ENCODE measurements at regions not wholly inside any gene's neighbourhood (a gene's known extent, or its start where the extent isn't known, plus 50 kb on each side); places are given as distances from the start of the nearest gene placed in this dataset.

- H3K27me3 ChIP-seq (ENCODE audit: control insufficient read depth in 4 of 4, insufficient read depth in 4 of 4, low read length in 3 of 4): no peaks in the 10 kb centered on the region
- no peaks in the 10 kb centered on the region for H3K4me1 ChIP-seq (ENCODE audit: control insufficient read depth in 4 of 4, insufficient read depth in 4 of 4, low read length in 3 of 4)
- 89% methylated on average over 2 of the region's 2 CpGs for WGBS
- H3K36me3 ChIP-seq (ENCODE audit: control insufficient read depth in 4 of 4, insufficient read depth in 3 of 4, low read depth in 1 of 4, low read length in 3 of 4): no peaks in the 10 kb centered on the region
- no peak overlapping the region for H3K9ac ChIP-seq (ENCODE audit: low read depth in 1 of 2, low read length in 2 of 2)
- TF ChIP-seq FOXA2 (IDR thresholded peaks at IDR 0.05) (no peak), HNF4G (IDR thresholded peaks at IDR 0.05) (no peak), CTCF (IDR thresholded peaks at IDR 0.05; ENCODE audit: low read depth, low read length, missing input control) (no peak), YY1 (IDR thresholded peaks at IDR 0.05) (no peak), RAD21 (IDR thresholded peaks at IDR 0.05) (no peak), JUND (IDR thresholded peaks at IDR 0.05) (no peak)
- DNase-seq (ENCODE audit: low spot score): no peak
- no peak overlapping the region for H3K27ac ChIP-seq (ENCODE audit: low read depth in 1 of 2, low read length in 2 of 2)
- no peaks in the 10 kb centered on the region for H3K9me3 ChIP-seq (ENCODE audit: control insufficient read depth in 4 of 4, low read length in 3 of 4)
- no peak overlapping the region for H3K4me3 ChIP-seq (ENCODE audit: low read depth in 1 of 3, low read length in 3 of 3)
Observed at GRCh38 chr6:84464471-84464870, 237.0 kb upstream of the CEP162 start.

DNA sequence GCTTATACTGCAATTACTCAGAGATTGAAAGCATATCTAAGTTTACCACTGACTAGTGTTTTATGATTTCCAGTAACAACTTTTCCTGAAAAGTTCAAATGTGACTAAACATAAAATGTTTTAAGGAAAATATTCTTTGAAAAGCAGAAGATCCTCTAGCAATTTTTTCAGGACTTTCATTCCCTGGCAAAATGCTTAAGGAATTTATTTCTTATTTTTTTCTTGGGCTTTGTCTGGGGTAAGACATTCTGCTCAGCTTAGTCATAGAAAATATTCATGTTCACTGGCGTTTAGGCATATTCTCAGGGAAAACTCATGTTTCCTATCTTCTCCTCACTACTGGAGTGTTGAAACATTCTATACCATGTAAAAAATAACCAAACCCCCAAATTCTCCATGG, 235.3 kb upstream of the CEP162 start:
- Histone ChIP-seq H3K27ac (ENCODE audit: low read depth in 1 of 2, low read length in 2 of 2) (no peak overlapping the region), H3K9me3 (ENCODE audit: control insufficient read depth in 4 of 4, low read length in 3 of 4) (no peaks in the 10 kb centered on the region), H3K36me3 (ENCODE audit: control insufficient read depth in 4 of 4, insufficient read depth in 3 of 4, low read depth in 1 of 4, low read length in 3 of 4) (no peaks in the 10 kb centered on the region), H3K4me1 (ENCODE audit: control insufficient read depth in 4 of 4, insufficient read depth in 4 of 4, low read length in 3 of 4) (no peaks in the 10 kb centered on the region), H3K4me3 (ENCODE audit: low read depth in 1 of 3, low read length in 3 of 3) (no peak overlapping the region), H3K27me3 (ENCODE audit: control insufficient read depth in 4 of 4, insufficient read depth in 4 of 4, low read length in 3 of 4) (no peaks in the 10 kb centered on the region), H3K9ac (ENCODE audit: low read depth in 1 of 2, low read length in 2 of 2) (no peak overlapping the region)
- no peak for DNase-seq (ENCODE audit: low spot score)
- WGBS: 86% methylated on average over 1 of the region's 1 CpG
- TF ChIP-seq FOXA1 (IDR thresholded peaks at IDR 0.05): no peak
- no peak for TF ChIP-seq HNF4A (conservative IDR thresholded peaks at IDR 0.05)
- no peak for TF ChIP-seq RAD21 (IDR thresholded peaks at IDR 0.05)
- TF ChIP-seq EGR1 (IDR thresholded peaks at IDR 0.05; ENCODE audit: low read depth in 2 of 2): no peak
- no peak for TF ChIP-seq TAF1 (conservative IDR thresholded peaks at IDR 0.05)
- no peak for TF ChIP-seq SP1 (IDR thresholded peaks at IDR 0.05)
- TF ChIP-seq FOXA2 (IDR thresholded peaks at IDR 0.05): no peak
- no peak for TF ChIP-seq ZBTB33 (IDR thresholded peaks at IDR 0.05)
- no peak for TF ChIP-seq YY1 (IDR thresholded peaks at IDR 0.05)
- TF ChIP-seq CTCF (IDR thresholded peaks at IDR 0.05; ENCODE audit: low read depth, low read length, missing input control): no peak
- TF ChIP-seq, protein P1, sequence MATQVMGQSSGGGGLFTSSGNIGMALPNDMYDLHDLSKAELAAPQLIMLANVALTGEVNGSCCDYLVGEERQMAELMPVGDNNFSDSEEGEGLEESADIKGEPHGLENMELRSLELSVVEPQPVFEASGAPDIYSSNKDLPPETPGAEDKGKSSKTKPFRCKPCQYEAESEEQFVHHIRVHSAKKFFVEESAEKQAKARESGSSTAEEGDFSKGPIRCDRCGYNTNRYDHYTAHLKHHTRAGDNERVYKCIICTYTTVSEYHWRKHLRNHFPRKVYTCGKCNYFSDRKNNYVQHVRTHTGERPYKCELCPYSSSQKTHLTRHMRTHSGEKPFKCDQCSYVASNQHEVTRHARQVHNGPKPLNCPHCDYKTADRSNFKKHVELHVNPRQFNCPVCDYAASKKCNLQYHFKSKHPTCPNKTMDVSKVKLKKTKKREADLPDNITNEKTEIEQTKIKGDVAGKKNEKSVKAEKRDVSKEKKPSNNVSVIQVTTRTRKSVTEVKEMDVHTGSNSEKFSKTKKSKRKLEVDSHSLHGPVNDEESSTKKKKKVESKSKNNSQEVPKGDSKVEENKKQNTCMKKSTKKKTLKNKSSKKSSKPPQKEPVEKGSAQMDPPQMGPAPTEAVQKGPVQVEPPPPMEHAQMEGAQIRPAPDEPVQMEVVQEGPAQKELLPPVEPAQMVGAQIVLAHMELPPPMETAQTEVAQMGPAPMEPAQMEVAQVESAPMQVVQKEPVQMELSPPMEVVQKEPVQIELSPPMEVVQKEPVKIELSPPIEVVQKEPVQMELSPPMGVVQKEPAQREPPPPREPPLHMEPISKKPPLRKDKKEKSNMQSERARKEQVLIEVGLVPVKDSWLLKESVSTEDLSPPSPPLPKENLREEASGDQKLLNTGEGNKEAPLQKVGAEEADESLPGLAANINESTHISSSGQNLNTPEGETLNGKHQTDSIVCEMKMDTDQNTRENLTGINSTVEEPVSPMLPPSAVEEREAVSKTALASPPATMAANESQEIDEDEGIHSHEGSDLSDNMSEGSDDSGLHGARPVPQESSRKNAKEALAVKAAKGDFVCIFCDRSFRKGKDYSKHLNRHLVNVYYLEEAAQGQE (IDR thresholded peaks at IDR 0.05): no peak
- no peak for TF ChIP-seq ATF3 (IDR thresholded peaks at IDR 0.05)
- no peak for TF ChIP-seq JUND (IDR thresholded peaks at IDR 0.05)
- TF ChIP-seq GABPA (IDR thresholded peaks at IDR 0.05 in 1 of 2, conservative IDR thresholded peaks at IDR 0.05 in 1 of 2): no peak
- no peak for TF ChIP-seq HNF4G (IDR thresholded peaks at IDR 0.05)
- TF ChIP-seq RXRA (IDR thresholded peaks at IDR 0.05): no peak
- TF ChIP-seq NR2F2 (IDR thresholded peaks at IDR 0.05): no peak
- TF ChIP-seq, protein P2, sequence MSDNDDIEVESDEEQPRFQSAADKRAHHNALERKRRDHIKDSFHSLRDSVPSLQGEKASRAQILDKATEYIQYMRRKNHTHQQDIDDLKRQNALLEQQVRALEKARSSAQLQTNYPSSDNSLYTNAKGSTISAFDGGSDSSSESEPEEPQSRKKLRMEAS (IDR thresholded peaks at IDR 0.05): no peak

All from liver (tissue), 8 donors.